ENCODE measurements at regions not wholly inside any gene's neighbourhood (a gene's known extent, or its start where the extent isn't known, plus 50 kb on each side); places are given as distances from the start of the nearest gene placed in this dataset.

- H2AFZ ChIP-seq (ENCODE audit: low read length): no peak overlapping the region
- no peaks in the 10 kb centered on the region for H3K27me3 ChIP-seq (replicated peaks in 1 of 4; ENCODE audit: control insufficient read depth in 3 of 4, extremely low read depth in 1 of 4, insufficient read depth in 3 of 4, low read length in 3 of 4)
- H3K14ac ChIP-seq (ENCODE audit: insufficient read length): no peak overlapping the region
- no peak overlapping the region for H2BK20ac ChIP-seq (ENCODE audit: low read length)
- no peak overlapping the region for H4K5ac ChIP-seq (ENCODE audit: insufficient read length, low read depth, low read length)
- H4K91ac ChIP-seq (replicated peaks; ENCODE audit: insufficient read length, low read length): no peak overlapping the region
- no peaks in the 10 kb centered on the region; the same call in 1 of the 2 replicates for H3K23me2 ChIP-seq (ENCODE audit: low read depth, low read length)
- no peak overlapping the region for H3K56ac ChIP-seq (replicated peaks; ENCODE audit: insufficient read length, low read depth, low read length)
- H2BK5ac ChIP-seq (ENCODE audit: low read depth, low read length): no peak overlapping the region
- H3K27ac ChIP-seq (ENCODE audit: low read depth, low read length): no peak overlapping the region
- H3K4me1 ChIP-seq (replicated peaks in 1 of 4; ENCODE audit: control insufficient read depth in 3 of 4, insufficient read depth in 4 of 4, low read length in 3 of 4): no peaks in the 10 kb centered on the region
- POLR2A ChIA-PET (ENCODE audit: partially characterized antibody): interaction anchor here (0.7 kb wide), 1 partner anchor 11 kb away, joined by 3 read pairs; no protein-coding TSS in a partner anchor
- no peak overlapping the region for H4K8ac ChIP-seq (ENCODE audit: extremely low read depth, insufficient read depth, low read length)
- H3K79me2 ChIP-seq (ENCODE audit: control insufficient read depth in 1 of 2, insufficient read depth in 2 of 2, low read length in 2 of 2): no peaks in the 10 kb centered on the region
- no peaks in the 10 kb centered on the region for H3K36me3 ChIP-seq (ENCODE audit: control insufficient read depth in 2 of 4, insufficient read depth in 4 of 4, low read length in 3 of 4)
- no peak overlapping the region for H3K4me3 ChIP-seq (ENCODE audit: extremely low read depth in 1 of 4, insufficient read depth in 2 of 4, low read depth in 3 of 4, low read length in 4 of 4)
- DNase-seq (ENCODE audit: low read depth in 1 of 2, low spot score in 2 of 2) (no peak), FAIRE-seq (no peak)
- H2BK120ac ChIP-seq (replicated peaks; ENCODE audit: low read depth, low read length): no peak overlapping the region
- 92% methylated on average over 1 of the region's 1 CpG; no CpG with 5 or more reads in 1 of the 2 experiments for WGBS, 2 experiments (ENCODE audit: extremely low coverage in 1 of 2, insufficient coverage in 1 of 2, insufficient read length in 1 of 2, insufficient replicate concordance in 2 of 2, low coverage in 1 of 2, low lambda C conversion rate in 2 of 2, missing lambda C conversion rate in 1 of 2)
- H3K23ac ChIP-seq (ENCODE audit: insufficient read length): no peak overlapping the region
- no peak overlapping the region for H3K4ac ChIP-seq (replicated peaks; ENCODE audit: insufficient read length, low read depth, low read length)
- no peaks in the 10 kb centered on the region for H3K9me3 ChIP-seq (ENCODE audit: insufficient read depth in 2 of 2, low read depth in 1 of 2, low read length in 1 of 2)
- no peak overlapping the region for H2BK15ac ChIP-seq (ENCODE audit: low read length)
- no peak overlapping the region for H3K18ac ChIP-seq (ENCODE audit: extremely low read depth, low read length)
- H3K9ac ChIP-seq (replicated peaks in 1 of 4; ENCODE audit: extremely low read depth in 1 of 4, low read depth in 3 of 4, low read length in 3 of 4): no peak overlapping the region
- H4K20me1 ChIP-seq (replicated peaks in 1 of 2; ENCODE audit: control insufficient read depth in 1 of 2, insufficient read depth in 2 of 2, low read length in 2 of 2): no peaks in the 10 kb centered on the region
- H3K79me1 ChIP-seq (ENCODE audit: low read depth, low read length): no peaks in the 10 kb centered on the region
- no peak for TF ChIP-seq CEBPB (IDR thresholded peaks at IDR 0.05; ENCODE audit: low read depth, low read length)
- no peak for TF ChIP-seq GABPA (IDR thresholded peaks at IDR 0.05; ENCODE audit: borderline replicate concordance, insufficient read depth, low read length)
- no peak for TF ChIP-seq SIX5 (IDR thresholded peaks at IDR 0.05; ENCODE audit: low read depth, low read length)
- no peak for TF ChIP-seq TCF12 (IDR thresholded peaks at IDR 0.05; ENCODE audit: low read depth, low read length)
- TF ChIP-seq EGR1 (IDR thresholded peaks at IDR 0.05; ENCODE audit: borderline replicate concordance, low read depth, low read length): no peak
- no peak for TF ChIP-seq CHD2 (IDR thresholded peaks at IDR 0.05; ENCODE audit: low read length)
- TF ChIP-seq ASH2L (IDR thresholded peaks at IDR 0.05; ENCODE audit: low read length): no peak
- TF ChIP-seq RXRA (IDR thresholded peaks at IDR 0.05; ENCODE audit: insufficient read depth, low read depth, low read length): no peak
- no peak for TF ChIP-seq KDM1A (IDR thresholded peaks at IDR 0.05; ENCODE audit: borderline replicate concordance, low read length)
- no peak for TF ChIP-seq BRCA1 (IDR thresholded peaks at IDR 0.05; ENCODE audit: low read depth, low read length)
- no peak for TF ChIP-seq POLR2A (IDR thresholded peaks at IDR 0.05; ENCODE audit: control extremely low read depth in 1 of 2, low read depth in 2 of 2, low read length in 2 of 2)
- TF ChIP-seq NRF1 (IDR thresholded peaks at IDR 0.05; ENCODE audit: low read depth, low read length): no peak
- no peak for TF ChIP-seq SP4 (IDR thresholded peaks at IDR 0.05; ENCODE audit: low read length)
- no peak for TF ChIP-seq TAF7 (optimal IDR thresholded peaks at IDR 0.05; ENCODE audit: borderline replicate concordance, low read depth, low read length)
- no peak for TF ChIP-seq RBBP5 (IDR thresholded peaks at IDR 0.05; ENCODE audit: borderline replicate concordance, low read depth, low read length)
- TF ChIP-seq SUZ12 (IDR thresholded peaks at IDR 0.05; ENCODE audit: low read length): no peak
- no peak for TF ChIP-seq GTF2F1 (IDR thresholded peaks at IDR 0.05; ENCODE audit: borderline replicate concordance, low read depth, low read length)
- no peak for TF ChIP-seq KDM5A (IDR thresholded peaks at IDR 0.05; ENCODE audit: low read length)
- no peak overlapping the region for H2BK12ac ChIP-seq (ENCODE audit: low read depth, low read length)
- H2AK5ac ChIP-seq (ENCODE audit: low read depth, low read length): no peak overlapping the region
- CTCF ChIA-PET (ENCODE audit: partially characterized antibody): no interaction called here
- no peak overlapping the region for H3K4me2 ChIP-seq (ENCODE audit: insufficient read depth in 1 of 2, low read depth in 2 of 2, low read length in 2 of 2)
These were observed 533.2 kb upstream of the NR3C2 start for GRCh38 chr4:148975464-148975863.

All from H1 (cell line).